ENCODE measurements at regions not wholly inside any gene's neighbourhood (a gene's known extent, or its start where the extent isn't known, plus 50 kb on each side); places are given as distances from the start of the nearest gene placed in this dataset.

DNA sequence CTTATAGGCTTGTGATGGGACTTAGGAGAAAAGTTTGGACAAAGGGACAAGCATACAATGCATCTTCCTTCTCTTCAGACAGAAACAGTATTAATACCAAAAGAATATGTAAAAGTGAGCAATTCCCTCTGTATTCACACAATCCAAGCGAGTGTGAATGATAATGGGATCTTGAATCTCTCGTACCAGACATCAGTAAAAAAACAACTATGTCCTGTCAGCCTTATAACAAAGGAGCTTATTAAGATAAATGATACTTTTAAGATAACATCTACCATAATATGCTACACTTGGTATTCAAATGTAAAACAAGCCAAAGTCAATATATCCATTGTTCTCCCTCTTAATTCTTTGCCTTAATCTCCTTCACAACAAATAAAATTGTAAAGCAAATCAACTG is 288.6 kb upstream of the CNTN6 start (continued):
- no peak for TF ChIP-seq ZNF83 (CRISPR knock-in tag; IDR thresholded peaks at IDR 0.05; ENCODE audit: borderline replicate concordance)

DNA sequence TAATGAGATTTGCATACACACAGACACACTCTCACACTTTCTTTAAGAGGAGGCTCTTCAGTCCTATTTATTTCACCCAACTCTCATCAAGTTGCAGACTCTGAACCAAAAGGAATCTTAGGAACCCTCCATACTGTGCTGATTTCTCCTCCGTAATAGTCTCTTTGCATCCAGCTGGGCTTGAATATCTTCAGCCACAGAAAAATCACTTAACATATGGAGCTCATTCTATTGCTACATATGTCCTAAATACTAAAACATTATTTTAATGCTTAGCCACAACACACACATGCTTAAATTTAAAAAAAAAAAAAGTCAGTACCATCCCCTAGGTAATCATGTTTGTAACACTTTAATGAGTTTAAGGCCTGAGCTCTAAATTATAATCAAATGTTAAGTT is 287.5 kb upstream of the CNTN6 start:
- WGBS (ENCODE audit: low lambda C conversion rate): 4% methylated on average over 1 of the region's 1 CpG
- BruUV-seq (replicated peaks): no TSS peak
- ChIA-PET POLR2A (no interaction called here), CTCF (ENCODE audit: low intra/inter-chr PET ratio, low total read pairs) (no interaction called here)
- no peak for DNase-seq (ENCODE audit: low spot score)
- no peak overlapping the region for H3K27ac ChIP-seq (ENCODE audit: extremely low read length, insufficient read depth, low read length)
- no peak for FAIRE-seq
- H2AFZ ChIP-seq (ENCODE audit: low read length): no peak overlapping the region
- intact Hi-C loops (cut with micrococcal nuclease; ENCODE audit: unreplicated experiment) (no loop called here), in situ Hi-C loops (cut with HindIII; ENCODE audit: extremely low pct_ligation_motif_present, low pct_unique_long_range_greater_than_20kb) (no loop called here)
- H4K20me1 ChIP-seq (ENCODE audit: insufficient read depth, low read length): no peaks in the 10 kb centered on the region
- no peak overlapping the region for H3K4me3 ChIP-seq (replicated peaks in 1 of 3; ENCODE audit: insufficient read depth in 1 of 3, low read depth in 2 of 3, low read length in 3 of 3)
- H3K4me2 ChIP-seq (ENCODE audit: low read depth, low read length): no peak overlapping the region
- peaks cover 74% of the 10 kb centered on the region for H3K9me3 ChIP-seq (ENCODE audit: low read length)
- H3K4me1 ChIP-seq (ENCODE audit: insufficient read depth, low read length): no peaks in the 10 kb centered on the region
- no peak overlapping the region for H3K9ac ChIP-seq (ENCODE audit: insufficient read depth, low read depth, low read length)
- no peaks in the 10 kb centered on the region for H3K36me3 ChIP-seq (replicated peaks in 1 of 2; ENCODE audit: control insufficient read depth in 1 of 2, insufficient read depth in 2 of 2, low read length in 2 of 2)
- no peaks in the 10 kb centered on the region for H3K79me2 ChIP-seq (ENCODE audit: insufficient read depth, low read length)
- no peak for ATAC-seq
- no peaks in the 10 kb centered on the region for H3K27me3 ChIP-seq (ENCODE audit: control insufficient read depth in 1 of 2, insufficient read depth in 2 of 2, low read length in 2 of 2)
- TF ChIP-seq BRD4 (CRISPR knock-in tag; IDR thresholded peaks at IDR 0.05) (no peak), ZNF136 (CRISPR knock-in tag; IDR thresholded peaks at IDR 0.05; ENCODE audit: low read depth) (no peak), DR1 (CRISPR knock-in tag; IDR thresholded peaks at IDR 0.05) (no peak), ERF (CRISPR knock-in tag; IDR thresholded peaks at IDR 0.05) (no peak), ZNF777 (CRISPR knock-in tag; IDR thresholded peaks at IDR 0.05) (no peak), ZFP36 (IDR thresholded peaks at IDR 0.05; ENCODE audit: borderline replicate concordance, low read depth, low read length, partially characterized antibody) (no peak), ASH2L (IDR thresholded peaks at IDR 0.05; ENCODE audit: insufficient read length, low read depth, low read length) (no peak), ATM (IDR thresholded peaks at IDR 0.05; ENCODE audit: borderline replicate concordance) (no peak), SRSF1 (optimal IDR thresholded peaks at IDR 0.05; ENCODE audit: low read depth, low read length) (no peak)
- TF ChIP-seq, protein P1, sequence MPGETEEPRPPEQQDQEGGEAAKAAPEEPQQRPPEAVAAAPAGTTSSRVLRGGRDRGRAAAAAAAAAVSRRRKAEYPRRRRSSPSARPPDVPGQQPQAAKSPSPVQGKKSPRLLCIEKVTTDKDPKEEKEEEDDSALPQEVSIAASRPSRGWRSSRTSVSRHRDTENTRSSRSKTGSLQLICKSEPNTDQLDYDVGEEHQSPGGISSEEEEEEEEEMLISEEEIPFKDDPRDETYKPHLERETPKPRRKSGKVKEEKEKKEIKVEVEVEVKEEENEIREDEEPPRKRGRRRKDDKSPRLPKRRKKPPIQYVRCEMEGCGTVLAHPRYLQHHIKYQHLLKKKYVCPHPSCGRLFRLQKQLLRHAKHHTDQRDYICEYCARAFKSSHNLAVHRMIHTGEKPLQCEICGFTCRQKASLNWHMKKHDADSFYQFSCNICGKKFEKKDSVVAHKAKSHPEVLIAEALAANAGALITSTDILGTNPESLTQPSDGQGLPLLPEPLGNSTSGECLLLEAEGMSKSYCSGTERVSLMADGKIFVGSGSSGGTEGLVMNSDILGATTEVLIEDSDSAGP (CRISPR knock-in tag; IDR thresholded peaks at IDR 0.05; ENCODE audit: borderline replicate concordance): no peak
- TF ChIP-seq, protein P2, sequence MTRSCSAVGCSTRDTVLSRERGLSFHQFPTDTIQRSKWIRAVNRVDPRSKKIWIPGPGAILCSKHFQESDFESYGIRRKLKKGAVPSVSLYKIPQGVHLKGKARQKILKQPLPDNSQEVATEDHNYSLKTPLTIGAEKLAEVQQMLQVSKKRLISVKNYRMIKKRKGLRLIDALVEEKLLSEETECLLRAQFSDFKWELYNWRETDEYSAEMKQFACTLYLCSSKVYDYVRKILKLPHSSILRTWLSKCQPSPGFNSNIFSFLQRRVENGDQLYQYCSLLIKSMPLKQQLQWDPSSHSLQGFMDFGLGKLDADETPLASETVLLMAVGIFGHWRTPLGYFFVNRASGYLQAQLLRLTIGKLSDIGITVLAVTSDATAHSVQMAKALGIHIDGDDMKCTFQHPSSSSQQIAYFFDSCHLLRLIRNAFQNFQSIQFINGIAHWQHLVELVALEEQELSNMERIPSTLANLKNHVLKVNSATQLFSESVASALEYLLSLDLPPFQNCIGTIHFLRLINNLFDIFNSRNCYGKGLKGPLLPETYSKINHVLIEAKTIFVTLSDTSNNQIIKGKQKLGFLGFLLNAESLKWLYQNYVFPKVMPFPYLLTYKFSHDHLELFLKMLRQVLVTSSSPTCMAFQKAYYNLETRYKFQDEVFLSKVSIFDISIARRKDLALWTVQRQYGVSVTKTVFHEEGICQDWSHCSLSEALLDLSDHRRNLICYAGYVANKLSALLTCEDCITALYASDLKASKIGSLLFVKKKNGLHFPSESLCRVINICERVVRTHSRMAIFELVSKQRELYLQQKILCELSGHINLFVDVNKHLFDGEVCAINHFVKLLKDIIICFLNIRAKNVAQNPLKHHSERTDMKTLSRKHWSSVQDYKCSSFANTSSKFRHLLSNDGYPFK (CRISPR knock-in tag; IDR thresholded peaks at IDR 0.05; ENCODE audit: borderline replicate concordance): no peak
- TF ChIP-seq, protein P3, sequence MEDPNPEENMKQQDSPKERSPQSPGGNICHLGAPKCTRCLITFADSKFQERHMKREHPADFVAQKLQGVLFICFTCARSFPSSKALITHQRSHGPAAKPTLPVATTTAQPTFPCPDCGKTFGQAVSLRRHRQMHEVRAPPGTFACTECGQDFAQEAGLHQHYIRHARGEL (CRISPR knock-in tag; IDR thresholded peaks at IDR 0.05): no peak
- TF ChIP-seq, protein P4, sequence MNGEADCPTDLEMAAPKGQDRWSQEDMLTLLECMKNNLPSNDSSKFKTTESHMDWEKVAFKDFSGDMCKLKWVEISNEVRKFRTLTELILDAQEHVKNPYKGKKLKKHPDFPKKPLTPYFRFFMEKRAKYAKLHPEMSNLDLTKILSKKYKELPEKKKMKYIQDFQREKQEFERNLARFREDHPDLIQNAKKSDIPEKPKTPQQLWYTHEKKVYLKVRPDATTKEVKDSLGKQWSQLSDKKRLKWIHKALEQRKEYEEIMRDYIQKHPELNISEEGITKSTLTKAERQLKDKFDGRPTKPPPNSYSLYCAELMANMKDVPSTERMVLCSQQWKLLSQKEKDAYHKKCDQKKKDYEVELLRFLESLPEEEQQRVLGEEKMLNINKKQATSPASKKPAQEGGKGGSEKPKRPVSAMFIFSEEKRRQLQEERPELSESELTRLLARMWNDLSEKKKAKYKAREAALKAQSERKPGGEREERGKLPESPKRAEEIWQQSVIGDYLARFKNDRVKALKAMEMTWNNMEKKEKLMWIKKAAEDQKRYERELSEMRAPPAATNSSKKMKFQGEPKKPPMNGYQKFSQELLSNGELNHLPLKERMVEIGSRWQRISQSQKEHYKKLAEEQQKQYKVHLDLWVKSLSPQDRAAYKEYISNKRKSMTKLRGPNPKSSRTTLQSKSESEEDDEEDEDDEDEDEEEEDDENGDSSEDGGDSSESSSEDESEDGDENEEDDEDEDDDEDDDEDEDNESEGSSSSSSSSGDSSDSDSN (CRISPR knock-in tag; IDR thresholded peaks at IDR 0.05): no peak
- TF ChIP-seq, protein P5, sequence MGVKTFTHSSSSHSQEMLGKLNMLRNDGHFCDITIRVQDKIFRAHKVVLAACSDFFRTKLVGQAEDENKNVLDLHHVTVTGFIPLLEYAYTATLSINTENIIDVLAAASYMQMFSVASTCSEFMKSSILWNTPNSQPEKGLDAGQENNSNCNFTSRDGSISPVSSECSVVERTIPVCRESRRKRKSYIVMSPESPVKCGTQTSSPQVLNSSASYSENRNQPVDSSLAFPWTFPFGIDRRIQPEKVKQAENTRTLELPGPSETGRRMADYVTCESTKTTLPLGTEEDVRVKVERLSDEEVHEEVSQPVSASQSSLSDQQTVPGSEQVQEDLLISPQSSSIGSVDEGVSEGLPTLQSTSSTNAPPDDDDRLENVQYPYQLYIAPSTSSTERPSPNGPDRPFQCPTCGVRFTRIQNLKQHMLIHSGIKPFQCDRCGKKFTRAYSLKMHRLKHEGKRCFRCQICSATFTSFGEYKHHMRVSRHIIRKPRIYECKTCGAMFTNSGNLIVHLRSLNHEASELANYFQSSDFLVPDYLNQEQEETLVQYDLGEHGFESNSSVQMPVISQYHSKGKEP (CRISPR knock-in tag; IDR thresholded peaks at IDR 0.05): no peak

Measured in HepG2 (cell line).